ENCODE measurements at regions not wholly inside any gene's neighbourhood (a gene's known extent, or its start where the extent isn't known, plus 50 kb on each side); places are given as distances from the start of the nearest gene placed in this dataset.

DNA sequence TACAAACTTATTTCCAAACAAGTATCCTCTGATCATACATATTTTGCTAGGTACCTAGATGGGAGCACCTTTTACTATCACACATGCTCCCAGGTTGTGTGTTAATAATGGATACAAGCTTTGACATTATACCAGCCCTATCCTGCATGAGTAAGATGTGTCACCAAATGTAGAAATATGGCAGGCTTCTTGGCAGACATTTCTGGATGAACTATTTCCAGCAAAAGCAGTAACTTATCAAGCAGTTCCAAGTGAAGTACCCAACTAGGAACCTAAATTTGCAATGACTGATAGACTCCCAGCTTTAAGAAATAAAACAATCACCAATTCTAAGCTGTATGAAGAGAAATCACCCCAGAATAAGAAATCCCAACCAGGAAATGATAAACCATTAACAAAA is 103.7 kb upstream of the TMEM72 start:
- H3K4me1 ChIP-seq (ENCODE audit: control insufficient read depth in 1 of 2, insufficient read depth in 2 of 2, low read length in 2 of 2) = peaks cover 0 to 2% of the 10 kb centered on the region in 2 experiments
- H3K27me3 ChIP-seq (ENCODE audit: insufficient read depth, low read length) = no peaks in the 10 kb centered on the region
- no peak overlapping the region for H4K8ac ChIP-seq (ENCODE audit: low read depth, low read length)
- no peak overlapping the region for H3K4ac ChIP-seq (ENCODE audit: low read depth, low read length)
- H2AK5ac ChIP-seq (ENCODE audit: low read length) = no peak overlapping the region
- H3K79me2 ChIP-seq (ENCODE audit: control insufficient read depth, insufficient read depth, low read length, poor library complexity) = no peaks in the 10 kb centered on the region
- H3K9ac ChIP-seq (ENCODE audit: low read length) = no peak overlapping the region
- H3K79me1 ChIP-seq (ENCODE audit: low read length) = no peaks in the 10 kb centered on the region
- H2BK120ac ChIP-seq (ENCODE audit: insufficient read depth, low read length, poor library complexity) = no peak overlapping the region
- no peak overlapping the region for H3K18ac ChIP-seq (ENCODE audit: low read length)
- no peak overlapping the region for H3K4me3 ChIP-seq (ENCODE audit: low read depth, low read length)
- no peak overlapping the region for H3K4me2 ChIP-seq (ENCODE audit: low read length)
- no peak overlapping the region for H3K23ac ChIP-seq (ENCODE audit: low read length)
- no peak overlapping the region for H4K12ac ChIP-seq (ENCODE audit: low read depth, low read length)
- no peak overlapping the region for H3K27ac ChIP-seq (ENCODE audit: low read depth, low read length)
- H2BK12ac ChIP-seq (ENCODE audit: low read length) = no peak overlapping the region
- H3K9me3 ChIP-seq (ENCODE audit: insufficient read depth, low read depth, low read length) = peaks cover 3% of the 10 kb centered on the region
- H3K36me3 ChIP-seq (ENCODE audit: control insufficient read depth in 1 of 2, insufficient read depth in 2 of 2, low read length in 2 of 2) = no peaks in the 10 kb centered on the region
- H3K14ac ChIP-seq (ENCODE audit: low read length) = no peak overlapping the region
- no peak overlapping the region for H2AFZ ChIP-seq (ENCODE audit: insufficient read depth, low read length, poor library complexity)
- H2BK5ac ChIP-seq (ENCODE audit: low read depth, low read length, poor library complexity) = no peak overlapping the region
- no peak overlapping the region for H4K91ac ChIP-seq (ENCODE audit: low read depth, low read length)
- DNase-seq = no peak

DNA sequence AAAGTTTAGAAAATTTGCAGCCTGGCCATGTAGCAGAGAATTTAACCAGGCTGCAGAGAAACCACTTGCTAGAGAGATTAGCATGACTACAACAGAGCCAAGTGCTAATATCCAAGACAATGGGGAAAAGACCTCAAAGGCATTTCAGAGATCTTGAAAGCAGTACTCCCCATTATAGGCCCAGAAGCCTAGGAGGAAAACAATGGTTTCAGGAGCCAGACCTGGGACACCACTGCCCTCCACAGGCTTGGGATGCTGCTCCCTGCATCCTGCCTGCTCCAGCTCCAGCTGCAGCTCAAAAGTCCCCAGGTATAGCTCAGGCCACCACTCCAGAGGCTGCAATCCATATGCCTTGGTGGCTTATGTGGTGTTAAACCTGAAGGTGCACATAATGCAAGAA is 101.5 kb upstream of the TMEM72 start:
- H3K4me2 ChIP-seq (ENCODE audit: low read length) = no peak overlapping the region
- no peak overlapping the region for H3K23ac ChIP-seq (ENCODE audit: low read length)
- DNase-seq = no peak
- no peak overlapping the region for H3K18ac ChIP-seq (ENCODE audit: low read length)
- peaks cover 0 to 2% of the 10 kb centered on the region in 2 experiments for H3K4me1 ChIP-seq (ENCODE audit: control insufficient read depth in 1 of 2, insufficient read depth in 2 of 2, low read length in 2 of 2)
- no peak overlapping the region for H2BK5ac ChIP-seq (ENCODE audit: low read depth, low read length, poor library complexity)
- peaks cover 3% of the 10 kb centered on the region for H3K9me3 ChIP-seq (ENCODE audit: insufficient read depth, low read depth, low read length)
- H4K12ac ChIP-seq (ENCODE audit: low read depth, low read length) = no peak overlapping the region
- no peaks in the 10 kb centered on the region for H3K79me2 ChIP-seq (ENCODE audit: control insufficient read depth, insufficient read depth, low read length, poor library complexity)
- H3K79me1 ChIP-seq (ENCODE audit: low read length) = no peaks in the 10 kb centered on the region
- H3K4ac ChIP-seq (ENCODE audit: low read depth, low read length) = no peak overlapping the region
- H3K4me3 ChIP-seq (ENCODE audit: low read depth, low read length) = no peak overlapping the region
- H2BK120ac ChIP-seq (ENCODE audit: insufficient read depth, low read length, poor library complexity) = no peak overlapping the region
- no peak overlapping the region for H3K14ac ChIP-seq (ENCODE audit: low read length)
- H4K91ac ChIP-seq (ENCODE audit: low read depth, low read length) = no peak overlapping the region
- H4K8ac ChIP-seq (ENCODE audit: low read depth, low read length) = no peak overlapping the region
- no peaks in the 10 kb centered on the region for H3K36me3 ChIP-seq (ENCODE audit: control insufficient read depth in 1 of 2, insufficient read depth in 2 of 2, low read length in 2 of 2)
- no peak overlapping the region for H2BK12ac ChIP-seq (ENCODE audit: low read length)
- H3K27ac ChIP-seq (ENCODE audit: low read depth, low read length) = no peak overlapping the region
- H3K9ac ChIP-seq (ENCODE audit: low read length) = no peak overlapping the region
- H2AFZ ChIP-seq (ENCODE audit: insufficient read depth, low read length, poor library complexity) = no peak overlapping the region
- no peaks in the 10 kb centered on the region for H3K27me3 ChIP-seq (ENCODE audit: insufficient read depth, low read length)
- H2AK5ac ChIP-seq (ENCODE audit: low read length) = no peak overlapping the region

DNA sequence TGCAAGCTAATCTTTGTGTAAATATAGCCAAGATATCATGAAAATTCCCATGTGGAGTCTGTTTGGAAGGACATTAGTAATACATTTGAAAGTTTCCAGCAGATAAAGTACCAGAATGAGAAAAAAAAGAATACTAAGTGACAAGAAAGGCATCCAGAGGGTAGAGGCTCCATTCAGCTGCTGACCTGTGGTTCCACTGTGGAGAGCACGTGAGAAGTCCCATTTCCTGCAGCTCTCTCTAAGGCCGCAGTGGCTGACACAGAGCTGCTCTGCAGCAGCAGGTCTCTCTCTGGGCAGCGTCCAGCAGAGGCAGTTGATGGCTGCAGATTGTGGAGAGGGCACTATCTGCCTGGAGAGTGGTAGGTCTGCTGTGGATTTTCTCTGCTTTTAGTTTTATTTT is 100.1 kb upstream of the TMEM72 start:
- no peak overlapping the region for H2BK12ac ChIP-seq (ENCODE audit: low read length)
- no peaks in the 10 kb centered on the region for H3K36me3 ChIP-seq (ENCODE audit: control insufficient read depth in 1 of 2, insufficient read depth in 2 of 2, low read length in 2 of 2)
- no peak overlapping the region for H4K91ac ChIP-seq (ENCODE audit: low read depth, low read length)
- H3K4ac ChIP-seq (ENCODE audit: low read depth, low read length) = no peak overlapping the region
- no CpG with 5 or more reads among the region's 3 CpGs for WGBS (ENCODE audit: extremely low coverage, insufficient coverage, insufficient read length)
- no peaks in the 10 kb centered on the region for H3K79me2 ChIP-seq (ENCODE audit: control insufficient read depth, insufficient read depth, low read length, poor library complexity)
- H3K4me3 ChIP-seq (ENCODE audit: low read depth, low read length) = no peak overlapping the region
- H4K8ac ChIP-seq (ENCODE audit: low read depth, low read length) = no peak overlapping the region
- H4K12ac ChIP-seq (ENCODE audit: low read depth, low read length) = no peak overlapping the region
- peaks cover 3% of the 10 kb centered on the region for H3K9me3 ChIP-seq (ENCODE audit: insufficient read depth, low read depth, low read length)
- no peak overlapping the region for H3K9ac ChIP-seq (ENCODE audit: low read length)
- H3K23ac ChIP-seq (ENCODE audit: low read length) = no peak overlapping the region
- H3K27ac ChIP-seq (ENCODE audit: low read depth, low read length) = no peak overlapping the region
- H3K18ac ChIP-seq (ENCODE audit: low read length) = no peak overlapping the region
- no peaks in the 10 kb centered on the region for H3K79me1 ChIP-seq (ENCODE audit: low read length)
- no peak overlapping the region for H2AK5ac ChIP-seq (ENCODE audit: low read length)
- H3K27me3 ChIP-seq (ENCODE audit: insufficient read depth, low read length) = no peaks in the 10 kb centered on the region
- H2AFZ ChIP-seq (ENCODE audit: insufficient read depth, low read length, poor library complexity) = no peak overlapping the region
- no peak for DNase-seq
- no peak overlapping the region for H2BK120ac ChIP-seq (ENCODE audit: insufficient read depth, low read length, poor library complexity)
- H3K4me2 ChIP-seq (ENCODE audit: low read length) = no peak overlapping the region
- H3K4me1 ChIP-seq (ENCODE audit: control insufficient read depth in 1 of 2, insufficient read depth in 2 of 2, low read length in 2 of 2) = peaks cover 0 to 2% of the 10 kb centered on the region in 2 experiments
- no peak overlapping the region for H3K14ac ChIP-seq (ENCODE audit: low read length)
- H2BK5ac ChIP-seq (ENCODE audit: low read depth, low read length, poor library complexity) = no peak overlapping the region

DNA sequence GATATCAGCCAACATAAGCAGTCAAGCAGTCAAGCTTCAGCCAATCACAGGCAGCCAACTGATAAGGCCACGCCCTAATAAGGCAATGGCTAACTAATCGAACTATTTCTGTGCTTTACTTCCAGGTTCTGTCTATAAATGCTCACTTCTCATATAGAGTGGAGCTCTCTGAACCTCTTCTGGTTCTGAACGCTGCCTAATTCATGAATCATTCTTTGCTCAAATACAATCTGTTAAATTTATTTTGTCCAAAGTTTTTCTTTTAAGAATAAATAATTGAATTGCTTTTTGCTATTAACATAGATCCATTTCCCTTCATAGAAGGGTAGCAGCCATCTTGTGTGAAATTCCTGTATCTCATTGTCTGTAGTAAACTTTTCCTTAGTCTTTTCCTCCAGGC is 97.9 kb upstream of the TMEM72 start:
- Histone ChIP-seq H3K79me1 (ENCODE audit: low read length) (no peaks in the 10 kb centered on the region), H2BK5ac (ENCODE audit: low read depth, low read length, poor library complexity) (no peak overlapping the region), H3K4me1 (ENCODE audit: control insufficient read depth in 1 of 2, insufficient read depth in 2 of 2, low read length in 2 of 2) (peaks cover under 1 to 2% of the 10 kb centered on the region in 2 experiments), H2AFZ (ENCODE audit: insufficient read depth, low read length, poor library complexity) (no peak overlapping the region), H4K8ac (ENCODE audit: low read depth, low read length) (no peak overlapping the region), H3K36me3 (ENCODE audit: control insufficient read depth in 1 of 2, insufficient read depth in 2 of 2, low read length in 2 of 2) (no peaks in the 10 kb centered on the region), H2BK12ac (ENCODE audit: low read length) (no peak overlapping the region), H3K27ac (ENCODE audit: low read depth, low read length) (no peak overlapping the region), H4K91ac (ENCODE audit: low read depth, low read length) (no peak overlapping the region), H3K23ac (ENCODE audit: low read length) (no peak overlapping the region), H2AK5ac (ENCODE audit: low read length) (no peak overlapping the region), H3K4me3 (ENCODE audit: low read depth, low read length) (no peak overlapping the region), H3K18ac (ENCODE audit: low read length) (no peak overlapping the region), H3K4ac (ENCODE audit: low read depth, low read length) (no peak overlapping the region), H3K27me3 (ENCODE audit: insufficient read depth, low read length) (no peaks in the 10 kb centered on the region), H3K79me2 (ENCODE audit: control insufficient read depth, insufficient read depth, low read length, poor library complexity) (no peaks in the 10 kb centered on the region), H3K9ac (ENCODE audit: low read length) (no peak overlapping the region), H4K12ac (ENCODE audit: low read depth, low read length) (no peak overlapping the region), H3K4me2 (ENCODE audit: low read length) (no peak overlapping the region), H2BK120ac (ENCODE audit: insufficient read depth, low read length, poor library complexity) (no peak overlapping the region), H3K9me3 (ENCODE audit: insufficient read depth, low read depth, low read length) (peaks cover 3% of the 10 kb centered on the region), H3K14ac (ENCODE audit: low read length) (no peak overlapping the region)
- no peak for DNase-seq
- WGBS (ENCODE audit: extremely low coverage, insufficient coverage, insufficient read length) = no CpG with 5 or more reads among the region's 3 CpGs

DNA sequence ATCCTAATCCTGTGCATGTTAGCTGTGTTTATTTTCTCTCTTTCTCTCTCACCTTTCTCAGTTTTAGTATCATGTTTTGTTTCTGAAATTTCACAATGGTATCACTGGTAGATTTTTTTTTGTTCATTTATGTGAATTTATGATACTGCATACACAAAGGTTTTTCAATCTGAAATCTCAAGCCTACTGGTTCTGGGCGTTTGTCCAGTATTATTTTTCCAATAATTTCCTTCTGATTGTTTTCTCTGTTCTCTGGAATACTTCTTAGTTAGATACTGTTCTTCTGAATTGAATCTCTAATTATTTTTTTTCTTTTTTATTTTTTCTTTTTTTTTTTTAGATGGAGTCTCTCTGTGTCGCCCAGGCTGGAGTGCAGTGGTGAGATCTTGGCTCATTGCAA is 96.2 kb upstream of the TMEM72 start:
- H4K91ac ChIP-seq (ENCODE audit: low read depth, low read length) = no peak overlapping the region
- H3K27ac ChIP-seq (ENCODE audit: low read depth, low read length) = no peak overlapping the region
- no peak overlapping the region for H2AFZ ChIP-seq (ENCODE audit: insufficient read depth, low read length, poor library complexity)
- no peak overlapping the region for H2AK5ac ChIP-seq (ENCODE audit: low read length)
- H3K9me3 ChIP-seq (ENCODE audit: insufficient read depth, low read depth, low read length) = peaks cover 2% of the 10 kb centered on the region
- H3K79me1 ChIP-seq (ENCODE audit: low read length) = no peaks in the 10 kb centered on the region
- H3K27me3 ChIP-seq (ENCODE audit: insufficient read depth, low read length) = no peaks in the 10 kb centered on the region
- no peak for DNase-seq
- H3K4me2 ChIP-seq (ENCODE audit: low read length) = no peak overlapping the region
- no peak overlapping the region for H3K4me3 ChIP-seq (ENCODE audit: low read depth, low read length)
- H3K14ac ChIP-seq (ENCODE audit: low read length) = no peak overlapping the region
- no CpG with 5 or more reads among the region's 2 CpGs for WGBS (ENCODE audit: extremely low coverage, insufficient coverage, insufficient read length)
- no peaks in the 10 kb centered on the region for H3K36me3 ChIP-seq (ENCODE audit: control insufficient read depth in 1 of 2, insufficient read depth in 2 of 2, low read length in 2 of 2)
- no peak overlapping the region for H2BK120ac ChIP-seq (ENCODE audit: insufficient read depth, low read length, poor library complexity)
- H3K4me1 ChIP-seq (ENCODE audit: control insufficient read depth in 1 of 2, insufficient read depth in 2 of 2, low read length in 2 of 2) = peaks cover 6% of the 10 kb centered on the region in 2 experiments
- H3K18ac ChIP-seq (ENCODE audit: low read length) = no peak overlapping the region
- H2BK12ac ChIP-seq (ENCODE audit: low read length) = no peak overlapping the region
- no peak overlapping the region for H3K9ac ChIP-seq (ENCODE audit: low read length)
- no peak overlapping the region for H4K12ac ChIP-seq (ENCODE audit: low read depth, low read length)
- H4K8ac ChIP-seq (ENCODE audit: low read depth, low read length) = no peak overlapping the region
- no peak overlapping the region for H3K4ac ChIP-seq (ENCODE audit: low read depth, low read length)
- H2BK5ac ChIP-seq (ENCODE audit: low read depth, low read length, poor library complexity) = no peak overlapping the region
- no peaks in the 10 kb centered on the region for H3K79me2 ChIP-seq (ENCODE audit: control insufficient read depth, insufficient read depth, low read length, poor library complexity)
- H3K23ac ChIP-seq (ENCODE audit: low read length) = no peak overlapping the region

All from trophoblast cell (in vitro differentiated cells and primary cell).